Cerebellar cortex (tissue), 1 donor: ENCODE measurements at regions not wholly inside any gene's neighbourhood (a gene's known extent, or its start where the extent isn't known, plus 50 kb on each side); places are given as distances from the start of the nearest gene placed in this dataset.

Experiments used
- DNase-seq: peaks from one replicate; pipeline ENCODE4 v3.0.0-alpha.2; 2015; ENCODE audit warnings: low spot score

GRCh38 chr1:71264039-71264438, 183.2 kb upstream of the ZRANB2 start:
- no peak for DNase-seq

- no peak for DNase-seq
These were observed 182.1 kb upstream of the ZRANB2 start for GRCh38 chr1:71262970-71263369.

- DNase-seq = no peak
These were observed 172.1 kb upstream of the ZRANB2 start for GRCh38 chr1:71252900-71253299.

- no peak for DNase-seq
These were observed 164.4 kb upstream of the ZRANB2 start for GRCh38 chr1:71245246-71245645.

- no peak for DNase-seq
These were observed 161.4 kb upstream of the ZRANB2 start for GRCh38 chr1:71242239-71242638.

GRCh38 chr1:71240656-71241055, 159.8 kb upstream of the ZRANB2 start:
- no peak for DNase-seq

- DNase-seq = no peak
These were observed 155.7 kb upstream of the ZRANB2 start for GRCh38 chr1:71236503-71236902.

- DNase-seq = no peak
These were observed 152.8 kb upstream of the ZRANB2 start for GRCh38 chr1:71233645-71234044.

- DNase-seq = no peak
These were observed 152.0 kb upstream of the ZRANB2 start for GRCh38 chr1:71232786-71233185.

GRCh38 chr1:71232166-71232763, 151.4 kb upstream of the ZRANB2 start:
- no peak for DNase-seq

GRCh38 chr1:71231751-71232150, 150.9 kb upstream of the ZRANB2 start:
- DNase-seq = no peak

- DNase-seq = peak; percentile 52
These were observed 148.0 kb upstream of the ZRANB2 start for GRCh38 chr1:71228742-71229365.

- DNase-seq = peak; percentile 43
These were observed 147.4 kb upstream of the ZRANB2 start for GRCh38 chr1:71228241-71228640.

- DNase-seq = peak; percentile 30
These were observed 144.0 kb upstream of the ZRANB2 start for GRCh38 chr1:71224741-71225377.

- DNase-seq = no peak
These were observed 143.0 kb upstream of the ZRANB2 start for GRCh38 chr1:71223641-71224340.

- no peak for DNase-seq
These were observed 141.8 kb upstream of the ZRANB2 start for GRCh38 chr1:71222668-71223067.

GRCh38 chr1:71210718-71211117, 129.9 kb upstream of the ZRANB2 start:
- DNase-seq = no peak

- no peak for DNase-seq
These were observed 122.4 kb upstream of the ZRANB2 start for GRCh38 chr1:71203241-71203640.

GRCh38 chr1:71200503-71200902, 119.7 kb upstream of the ZRANB2 start:
- no peak for DNase-seq

GRCh38 chr1:71196685-71197084, 115.8 kb upstream of the ZRANB2 start:
- peak; percentile 49 for DNase-seq

- DNase-seq = peak; percentile 85
These were observed 112.3 kb upstream of the ZRANB2 start for GRCh38 chr1:71193153-71193552.

GRCh38 chr1:71191520-71191919, 110.7 kb upstream of the ZRANB2 start:
- DNase-seq = no peak

GRCh38 chr1:71190843-71191242, 110.0 kb upstream of the ZRANB2 start:
- no peak for DNase-seq
